ENCODE measurements at regions not wholly inside any gene's neighbourhood (a gene's known extent, or its start where the extent isn't known, plus 50 kb on each side); places are given as distances from the start of the nearest gene placed in this dataset.

DNA sequence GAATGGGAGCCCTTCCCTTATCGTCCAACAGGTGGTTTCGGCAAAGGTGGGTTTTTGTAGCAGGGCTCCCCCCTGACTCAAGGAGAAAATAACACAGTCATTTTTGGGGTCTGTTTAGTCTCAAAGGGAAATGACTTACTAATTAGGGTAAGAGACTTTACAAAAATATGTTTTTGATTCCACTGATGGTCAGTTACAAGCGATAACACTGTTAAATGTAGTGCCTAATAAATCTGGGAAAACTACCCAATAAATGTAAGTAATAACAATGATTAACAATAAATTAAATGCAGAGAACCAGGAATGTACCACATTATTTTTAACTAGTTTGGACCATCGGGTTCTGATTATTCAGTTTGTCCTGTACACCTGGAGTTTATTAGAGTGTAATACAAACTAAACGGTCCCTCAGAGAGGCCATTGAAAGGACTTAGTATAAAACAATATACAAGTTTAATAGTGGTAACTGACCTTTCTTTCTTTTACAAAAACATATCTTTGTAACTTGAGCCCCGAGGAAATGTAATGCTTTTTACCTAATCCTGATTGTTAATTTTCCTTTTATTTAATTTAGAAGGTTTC is 216.2 kb upstream of the HABP2 start:
- no peak overlapping the region for H3K27ac ChIP-seq (ENCODE audit: low read depth, low read length)
- CTCF ChIA-PET = no interaction called here
- peaks cover 4 to 7% of the 10 kb centered on the region in 2 donors for H3K27me3 Mint-ChIP-seq
- H3K27me3 ChIP-seq (ENCODE audit: insufficient read depth, low read length, poor library complexity, severe bottlenecking) = no peaks in the 10 kb centered on the region
- POLR2A ChIA-PET = no interaction called here
- H3K9me3 Mint-ChIP-seq = peaks cover 0 to 24% (median 0%) of the 10 kb centered on the region in 5 donors
- no peak for DNase-seq
- H3K4me1 Mint-ChIP-seq = no peaks in the 10 kb centered on the region
- H3K4me1 ChIP-seq (ENCODE audit: insufficient read depth, low read length) = no peaks in the 10 kb centered on the region
- H3K9me3 ChIP-seq (ENCODE audit: low read length) = no peaks in the 10 kb centered on the region
- no peaks in the 10 kb centered on the region for H3K36me3 ChIP-seq (ENCODE audit: insufficient read depth, low read length)
- no peak overlapping the region for H3K27ac Mint-ChIP-seq
- H3K4me3 Mint-ChIP-seq = no peak overlapping the region
- H3K36me3 Mint-ChIP-seq = no peaks in the 10 kb centered on the region
- no peak overlapping the region for H3K4me3 ChIP-seq (ENCODE audit: low read length)

DNA sequence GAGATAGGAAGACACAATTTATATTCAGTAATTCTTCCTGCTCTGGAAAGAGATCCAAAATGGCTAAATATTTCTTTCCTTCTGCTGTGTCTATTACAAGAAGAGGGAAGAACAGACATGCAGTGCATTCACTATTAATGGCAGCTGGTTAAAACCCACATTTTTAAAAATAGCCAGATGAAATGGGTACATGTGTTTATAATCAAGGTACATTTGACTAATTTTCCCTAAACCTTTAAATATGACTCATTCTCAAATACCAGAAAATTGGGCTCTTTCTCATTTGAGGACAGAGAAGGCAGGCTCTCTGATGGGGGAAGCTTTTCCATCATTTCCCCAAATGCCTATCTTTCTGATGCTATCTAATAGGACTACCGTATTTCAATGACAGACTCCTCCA is 215.7 kb upstream of the HABP2 start:
- no peak overlapping the region for H3K4me3 Mint-ChIP-seq
- CTCF ChIA-PET = no interaction called here

GRCh38 chr10:113339121-113339520 is 213.7 kb upstream of the HABP2 start:
- no peaks in the 10 kb centered on the region for H3K36me3 Mint-ChIP-seq
- no peak for DNase-seq
- peaks cover 4 to 11% of the 10 kb centered on the region in 2 donors for H3K27me3 Mint-ChIP-seq
- no peaks in the 10 kb centered on the region for H3K36me3 ChIP-seq (ENCODE audit: insufficient read depth, low read length)
- no peaks in the 10 kb centered on the region for H3K27me3 ChIP-seq (ENCODE audit: insufficient read depth, low read length, poor library complexity, severe bottlenecking)
- peaks cover 0 to 8% (median 0%) of the 10 kb centered on the region in 5 donors for H3K9me3 Mint-ChIP-seq
- H3K4me1 Mint-ChIP-seq = no peaks in the 10 kb centered on the region
- no peak overlapping the region for H3K27ac ChIP-seq (ENCODE audit: low read depth, low read length)
- ChIA-PET CTCF (no interaction called here), POLR2A (no interaction called here)
- H3K9me3 ChIP-seq (ENCODE audit: low read length) = no peaks in the 10 kb centered on the region
- no peak overlapping the region for H3K4me3 Mint-ChIP-seq
- no peak overlapping the region for H3K27ac Mint-ChIP-seq
- H3K4me1 ChIP-seq (ENCODE audit: insufficient read depth, low read length) = no peaks in the 10 kb centered on the region
- no peak overlapping the region for H3K4me3 ChIP-seq (ENCODE audit: low read length)

More for the DNA sequence above, 215.7 kb upstream of the HABP2 start:
- Mint-ChIP-seq H3K4me1 (no peaks in the 10 kb centered on the region), H3K27ac (no peak overlapping the region), H3K9me3 (peaks cover 0 to 22% (median 0%) of the 10 kb centered on the region in 5 donors), H3K36me3 (no peaks in the 10 kb centered on the region), H3K27me3 (peaks cover 4 to 11% of the 10 kb centered on the region in 2 donors)
- POLR2A ChIA-PET = no interaction called here
- DNase-seq = no peak
- Histone ChIP-seq H3K4me3 (ENCODE audit: low read length) (no peak overlapping the region), H3K36me3 (ENCODE audit: insufficient read depth, low read length) (no peaks in the 10 kb centered on the region), H3K27ac (ENCODE audit: low read depth, low read length) (no peak overlapping the region), H3K27me3 (ENCODE audit: insufficient read depth, low read length, poor library complexity, severe bottlenecking) (no peaks in the 10 kb centered on the region), H3K9me3 (ENCODE audit: low read length) (no peaks in the 10 kb centered on the region), H3K4me1 (ENCODE audit: insufficient read depth, low read length) (no peaks in the 10 kb centered on the region)

DNA sequence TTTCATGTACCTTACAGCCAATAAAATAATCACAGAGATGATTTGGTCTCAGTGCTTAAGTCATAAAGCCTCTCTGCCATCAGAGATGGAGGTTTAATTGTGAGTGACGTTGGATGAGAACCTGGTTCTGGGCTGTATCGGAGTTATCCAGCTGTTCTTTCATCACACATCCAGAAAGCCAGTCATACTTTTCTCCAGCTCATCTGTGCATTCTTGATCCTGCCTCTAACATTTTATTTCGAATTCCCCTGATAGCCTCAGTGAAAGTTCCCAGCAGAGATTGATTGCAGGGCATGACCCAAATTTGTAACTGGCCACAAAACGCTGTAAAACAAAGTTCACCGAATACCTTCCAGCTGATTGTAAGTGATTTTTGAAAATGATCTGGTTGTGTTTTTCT is 212.6 kb upstream of the HABP2 start:
- Histone ChIP-seq H3K4me1 (ENCODE audit: insufficient read depth, low read length) (no peaks in the 10 kb centered on the region), H3K27ac (ENCODE audit: low read depth, low read length) (no peak overlapping the region), H3K4me3 (ENCODE audit: low read length) (no peak overlapping the region), H3K27me3 (ENCODE audit: insufficient read depth, low read length, poor library complexity, severe bottlenecking) (no peaks in the 10 kb centered on the region), H3K36me3 (ENCODE audit: insufficient read depth, low read length) (no peaks in the 10 kb centered on the region), H3K9me3 (ENCODE audit: low read length) (no peaks in the 10 kb centered on the region)
- ChIA-PET POLR2A (no interaction called here), CTCF (no interaction called here)
- Mint-ChIP-seq H3K27me3 (peaks cover 4 to 11% of the 10 kb centered on the region in 2 donors), H3K9me3 (no peaks in the 10 kb centered on the region), H3K36me3 (no peaks in the 10 kb centered on the region), H3K27ac (no peak overlapping the region), H3K4me1 (no peaks in the 10 kb centered on the region), H3K4me3 (no peak overlapping the region)
- DNase-seq = no peak

DNA sequence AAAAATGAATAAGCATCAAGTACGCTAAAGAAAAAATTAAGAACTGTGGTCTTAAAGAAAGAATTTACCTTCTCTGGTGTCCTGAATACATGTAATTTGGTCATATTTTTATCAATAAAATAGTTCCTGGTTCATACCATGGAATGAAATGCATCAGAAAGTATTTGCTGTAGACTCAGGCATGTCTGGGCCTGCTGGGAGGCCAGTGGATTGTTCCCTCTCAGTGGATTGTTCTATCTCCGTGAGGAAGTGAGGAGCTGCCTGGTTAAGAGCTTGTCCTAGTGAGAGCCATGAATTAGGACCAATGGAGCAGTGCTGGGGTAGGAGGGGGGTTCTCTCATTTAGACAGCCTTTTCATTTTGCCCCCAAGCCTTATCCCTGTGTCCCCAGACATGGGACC is 211.7 kb upstream of the HABP2 start:
- Mint-ChIP-seq H3K9me3 (no peaks in the 10 kb centered on the region), H3K27ac (no peak overlapping the region), H3K27me3 (peaks cover 4 to 11% of the 10 kb centered on the region in 2 donors), H3K4me3 (no peak overlapping the region), H3K36me3 (no peaks in the 10 kb centered on the region), H3K4me1 (no peaks in the 10 kb centered on the region)
- no peaks in the 10 kb centered on the region for H3K9me3 ChIP-seq (ENCODE audit: low read length)
- H3K4me1 ChIP-seq (ENCODE audit: insufficient read depth, low read length) = no peaks in the 10 kb centered on the region
- no peak for DNase-seq
- H3K4me3 ChIP-seq (ENCODE audit: low read length) = no peak overlapping the region
- no peaks in the 10 kb centered on the region for H3K27me3 ChIP-seq (ENCODE audit: insufficient read depth, low read length, poor library complexity, severe bottlenecking)
- no peaks in the 10 kb centered on the region for H3K36me3 ChIP-seq (ENCODE audit: insufficient read depth, low read length)
- ChIA-PET CTCF (no interaction called here), POLR2A (no interaction called here)
- H3K27ac ChIP-seq (ENCODE audit: low read depth, low read length) = no peak overlapping the region

GRCh38 chr10:113345826-113346624 is 206.8 kb upstream of the HABP2 start:
- Mint-ChIP-seq H3K4me3 (no peak overlapping the region), H3K36me3 (no peaks in the 10 kb centered on the region), H3K27me3 (peaks cover 7 to 15% of the 10 kb centered on the region in 2 donors), H3K9me3 (no peaks in the 10 kb centered on the region), H3K4me1 (no peaks in the 10 kb centered on the region), H3K27ac (no peak overlapping the region)
- H3K4me1 ChIP-seq (ENCODE audit: insufficient read depth, low read length) = no peaks in the 10 kb centered on the region
- no peak for DNase-seq
- no peaks in the 10 kb centered on the region for H3K27me3 ChIP-seq (ENCODE audit: insufficient read depth, low read length, poor library complexity, severe bottlenecking)
- no peaks in the 10 kb centered on the region for H3K36me3 ChIP-seq (ENCODE audit: insufficient read depth, low read length)
- no peak overlapping the region for H3K4me3 ChIP-seq (ENCODE audit: low read length)
- ChIA-PET POLR2A (no interaction called here), CTCF (no interaction called here)
- H3K9me3 ChIP-seq (ENCODE audit: low read length) = no peaks in the 10 kb centered on the region
- H3K27ac ChIP-seq (ENCODE audit: low read depth, low read length) = no peak overlapping the region

DNA sequence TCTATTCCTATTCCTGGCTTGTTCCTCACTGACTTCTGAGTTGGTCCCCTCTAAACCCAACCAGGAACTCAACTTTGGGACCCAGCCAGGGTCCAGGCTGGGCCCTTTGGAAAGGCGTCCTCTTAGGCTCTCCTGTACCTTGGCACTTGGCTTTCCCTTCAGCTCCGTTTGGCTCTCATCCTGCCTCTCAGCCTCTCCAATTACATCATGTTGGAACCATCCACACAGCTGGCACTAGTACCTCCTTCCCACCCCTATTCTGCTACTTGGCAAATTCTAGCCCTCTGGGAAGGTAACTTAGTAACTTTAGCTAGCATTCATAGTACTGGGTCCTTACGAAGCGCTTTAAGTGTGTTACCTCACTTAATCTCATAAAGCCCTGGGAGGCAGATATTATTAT is 205.3 kb upstream of the HABP2 start:
- Mint-ChIP-seq H3K27ac (no peak overlapping the region), H3K9me3 (no peaks in the 10 kb centered on the region), H3K27me3 (peaks cover 2 to 15% of the 10 kb centered on the region in 2 donors), H3K4me3 (no peak overlapping the region), H3K36me3 (no peaks in the 10 kb centered on the region), H3K4me1 (no peaks in the 10 kb centered on the region)
- Histone ChIP-seq H3K4me1 (ENCODE audit: insufficient read depth, low read length) (no peaks in the 10 kb centered on the region), H3K9me3 (ENCODE audit: low read length) (no peaks in the 10 kb centered on the region), H3K4me3 (ENCODE audit: low read length) (no peak overlapping the region), H3K27ac (ENCODE audit: low read depth, low read length) (no peak overlapping the region), H3K27me3 (ENCODE audit: insufficient read depth, low read length, poor library complexity, severe bottlenecking) (no peaks in the 10 kb centered on the region), H3K36me3 (ENCODE audit: insufficient read depth, low read length) (no peaks in the 10 kb centered on the region)
- POLR2A ChIA-PET = no interaction called here
- CTCF ChIA-PET = no interaction called here
- no peak for DNase-seq

DNA sequence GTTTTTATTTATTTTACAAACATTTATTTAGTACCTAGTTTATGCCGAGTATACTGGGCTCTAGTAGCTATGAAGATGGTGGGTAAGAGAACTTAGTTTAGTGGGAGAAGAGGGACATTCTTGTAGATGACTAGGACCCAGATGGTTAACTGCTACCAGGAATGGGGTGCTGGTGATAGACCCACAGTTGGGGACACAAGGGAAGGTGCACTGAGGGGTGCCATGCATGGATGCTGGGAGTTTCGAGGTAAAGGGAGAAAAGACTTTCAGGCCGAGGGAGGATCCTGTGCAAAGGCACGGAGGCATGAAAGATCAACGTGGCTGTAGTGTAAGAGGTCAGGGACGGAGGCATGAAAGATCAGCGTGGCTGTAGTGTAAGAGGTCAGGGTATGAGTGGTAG is 204.2 kb upstream of the HABP2 start:
- no peaks in the 10 kb centered on the region for H3K36me3 ChIP-seq (ENCODE audit: insufficient read depth, low read length)
- H3K27me3 ChIP-seq (ENCODE audit: insufficient read depth, low read length, poor library complexity, severe bottlenecking) = no peaks in the 10 kb centered on the region
- no peaks in the 10 kb centered on the region for H3K36me3 Mint-ChIP-seq
- no peak overlapping the region for H3K4me3 ChIP-seq (ENCODE audit: low read length)
- no peaks in the 10 kb centered on the region for H3K4me1 ChIP-seq (ENCODE audit: insufficient read depth, low read length)
- no peak overlapping the region for H3K27ac ChIP-seq (ENCODE audit: low read depth, low read length)
- H3K9me3 ChIP-seq (ENCODE audit: low read length) = no peaks in the 10 kb centered on the region
- no peaks in the 10 kb centered on the region for H3K9me3 Mint-ChIP-seq
- ChIA-PET POLR2A (no interaction called here), CTCF (no interaction called here)
- no peak overlapping the region for H3K27ac Mint-ChIP-seq
- no peaks in the 10 kb centered on the region for H3K4me1 Mint-ChIP-seq
- peaks cover 2 to 17% of the 10 kb centered on the region in 2 donors for H3K27me3 Mint-ChIP-seq
- DNase-seq = no peak
- H3K4me3 Mint-ChIP-seq = no peak overlapping the region
